WTC11 (cell line): ENCODE measurements at regions not wholly inside any gene's neighbourhood (a gene's known extent, or its start where the extent isn't known, plus 50 kb on each side); places are given as distances from the start of the nearest gene placed in this dataset.

Experiments
- ATAC-seq: fragments of 200-7000 bp; cut with Tn5 transposase; 2 replicates; pipeline ENCODE4 v1.10.0; 2021; ENCODE audit warnings: mild to moderate bottlenecking, moderate library complexity
- CTCF ChIA-PET: fragments of 300-600 bp; sonication (Branson Sonifier 250); formaldehyde crosslinking; loops from one replicate; lab custom pipeline; 2021; ENCODE audit warnings: antibody characterized with exemption; lab: Charles Lee
- POLR2A ChIA-PET: fragments of 350-600 bp; sonication (Branson Sonifier 250); formaldehyde crosslinking; loops from one replicate; lab custom pipeline; 2021; ENCODE audit warnings: antibody characterized with exemption; lab: Charles Lee
- DNase-seq: peaks from one replicate; pipeline ENCODE4 v3.0.0; 2021; ENCODE audit warnings: low spot score
- H3K27ac Mint-ChIP-seq: 2 replicates; pipeline ENCODE4 v1.8.0; 2021; ENCODE audit warnings: mixed read lengths
- H3K27me3 Mint-ChIP-seq: 2 replicates; pipeline ENCODE4 v1.8.0; 2021; ENCODE audit warnings: low read depth, mild to moderate bottlenecking, moderate library complexity, mixed read lengths
- H3K36me3 Mint-ChIP-seq: 2 replicates; pipeline ENCODE4 v1.8.0; 2021; ENCODE audit warnings: mixed read lengths
- H3K4me1 Mint-ChIP-seq: 2 replicates; pipeline ENCODE4 v1.8.0; 2022; ENCODE audit warnings: mixed read lengths
- H3K4me3 Mint-ChIP-seq: 2 replicates; pipeline ENCODE4 v1.8.0; 2021; ENCODE audit warnings: mild to moderate bottlenecking, moderate library complexity, mixed read lengths
- H3K9me3 Mint-ChIP-seq: 2 replicates; pipeline ENCODE4 v1.8.0; 2021; ENCODE audit warnings: mixed read lengths
- ATF1 ChIP-seq: sonication (generic); formaldehyde crosslinking; IDR thresholded peaks from 2 replicates; pipeline ENCODE4 v1.8.1; 2023; ENCODE audit warnings: mild to moderate bottlenecking, moderate library complexity, missing genetic modification reagents
- CDX4 ChIP-seq: fragments of 250-450 bp; sonication (Bioruptor Pico); IDR thresholded peaks from 2 replicates; pipeline ENCODE4 v1.9.0; 2021; ENCODE audit warnings: moderate library complexity, mild to moderate bottlenecking, inconsistent platforms, borderline replicate concordance
- CREM ChIP-seq: sonication (generic); formaldehyde crosslinking; IDR thresholded peaks from 2 replicates; pipeline ENCODE4 v1.8.1; 2022; ENCODE audit warnings: mild to moderate bottlenecking, missing genetic modification reagents, moderate library complexity
- ERG ChIP-seq: fragments of 250-450 bp; sonication (Bioruptor Pico); IDR thresholded peaks from 2 replicates; pipeline ENCODE4 v1.8.0; 2021; ENCODE audit warnings: mild to moderate bottlenecking
- GTF2I ChIP-seq: fragments of 250-450 bp; sonication (Bioruptor Pico); conservative IDR thresholded peaks from 2 replicates; pipeline ENCODE4 v1.4.0; 2021; ENCODE audit warnings: mild to moderate bottlenecking
- JUN ChIP-seq: sonication (generic); formaldehyde crosslinking; IDR thresholded peaks from 2 replicates; pipeline ENCODE4 v1.8.0; 2023; ENCODE audit warnings: mild to moderate bottlenecking, missing genetic modification reagents
- KAT7 ChIP-seq: sonication (generic); formaldehyde crosslinking; IDR thresholded peaks from 2 replicates; pipeline ENCODE4 v1.8.1; 2023; ENCODE audit warnings: missing genetic modification reagents, mild to moderate bottlenecking, borderline replicate concordance
- MAX ChIP-seq: sonication (generic); formaldehyde crosslinking; IDR thresholded peaks from 2 replicates; pipeline ENCODE4 v1.8.0; 2022; ENCODE audit warnings: mild to moderate bottlenecking, missing genetic modification reagents
- MYBL2 ChIP-seq: sonication (generic); formaldehyde crosslinking; IDR thresholded peaks from 2 replicates; pipeline ENCODE4 v1.8.1; 2023; ENCODE audit warnings: mild to moderate bottlenecking, moderate library complexity, missing genetic modification reagents
- PRDM15 ChIP-seq: sonication (generic); formaldehyde crosslinking; IDR thresholded peaks from 2 replicates; pipeline ENCODE4 v1.8.0; 2022; ENCODE audit warnings: missing genetic modification reagents
- SMAD4 ChIP-seq: sonication (generic); formaldehyde crosslinking; IDR thresholded peaks from 2 replicates; pipeline ENCODE4 v1.8.0; 2022; ENCODE audit warnings: mild to moderate bottlenecking, missing genetic modification reagents
- SP1 ChIP-seq: sonication (generic); formaldehyde crosslinking; conservative IDR thresholded peaks from 2 replicates; pipeline ENCODE4 v1.8.1; 2022; ENCODE audit warnings: missing genetic modification reagents
- TEAD1 ChIP-seq: sonication (generic); formaldehyde crosslinking; IDR thresholded peaks from 2 replicates; pipeline ENCODE4 v1.8.0; 2022; ENCODE audit warnings: mild to moderate bottlenecking, missing genetic modification reagents
- TP53 ChIP-seq: sonication (generic); formaldehyde crosslinking; IDR thresholded peaks from 2 replicates; pipeline ENCODE4 v1.8.1; 2023; ENCODE audit warnings: mild to moderate bottlenecking, missing genetic modification reagents
- ZNF121 ChIP-seq: sonication (generic); formaldehyde crosslinking; IDR thresholded peaks from 2 replicates; pipeline ENCODE4 v1.8.0; 2023; ENCODE audit warnings: missing genetic modification reagents
- ZNF263 ChIP-seq: sonication (generic); formaldehyde crosslinking; IDR thresholded peaks from 2 replicates; pipeline ENCODE4 v1.8.1; 2022; ENCODE audit warnings: low read depth, mild to moderate bottlenecking, moderate library complexity, missing genetic modification reagents
- ZNF396 ChIP-seq: fragments of 250-450 bp; sonication (Bioruptor Pico); IDR thresholded peaks from 2 replicates; pipeline ENCODE4 v1.8.0; 2021; ENCODE audit warnings: mild to moderate bottlenecking, moderate library complexity, borderline replicate concordance
- ZNF532 ChIP-seq: fragments of 250-450 bp; sonication (Bioruptor Pico); IDR thresholded peaks from 2 replicates; pipeline ENCODE4 v1.9.0; 2021; ENCODE audit warnings: mild to moderate bottlenecking, borderline replicate concordance

GRCh38 chr12:124096869-124097434 is 123.9 kb downstream of the ZNF664 start:
- ATAC-seq (no peak), DNase-seq (no peak)
- peaks cover 12% of the 10 kb centered on the region for H3K36me3 Mint-ChIP-seq
- ChIA-PET POLR2A (no interaction called here), CTCF (no interaction called here)
- TF ChIP-seq ZNF396 (CRISPR knock-in tag) (no peak), GTF2I (CRISPR knock-in tag) (no peak), MAX (CRISPR knock-in tag) (no peak), ZNF121 (CRISPR knock-in tag) (peak; percentile 63), TP53 (no peak)
- H3K4me3 Mint-ChIP-seq, result no peak overlapping the region
- H3K9me3 Mint-ChIP-seq, result peaks cover 18% of the 10 kb centered on the region
- H3K27me3 Mint-ChIP-seq, result peaks cover 18% of the 10 kb centered on the region
- H3K27ac Mint-ChIP-seq, result no peak overlapping the region
- H3K4me1 Mint-ChIP-seq, result peaks cover 10% of the 10 kb centered on the region

GRCh38 chr12:124097701-124098100 is 124.7 kb downstream of the ZNF664 start:
- Mint-ChIP-seq H3K4me3 (no peak overlapping the region), H3K27ac (no peak overlapping the region), H3K4me1 (peaks cover 10% of the 10 kb centered on the region), H3K9me3 (peaks cover 20% of the 10 kb centered on the region), H3K27me3 (peaks cover 18% of the 10 kb centered on the region), H3K36me3 (peaks cover 14% of the 10 kb centered on the region)
- ATAC-seq, result no peak
- ChIA-PET CTCF (interaction anchor here (3.5 kb wide), 1 partner anchor 44 kb away, joined by 9 read pairs; no protein-coding TSS in a partner anchor), POLR2A (interaction anchor here (0.5 kb wide), 1 partner anchor 14 kb away, joined by 3 read pairs; no protein-coding TSS in a partner anchor)
- no peak for DNase-seq
- TF ChIP-seq CREM (CRISPR knock-in tag) (no peak), SP1 (CRISPR knock-in tag) (no peak), MYBL2 (CRISPR knock-in tag) (no peak), ERG (no peak), ZNF121 (CRISPR knock-in tag) (no peak), TEAD1 (no peak), JUN (no peak), KAT7 (CRISPR knock-in tag) (no peak), ATF1 (no peak)

GRCh38 chr12:124098101-124098757 is 125.2 kb downstream of the ZNF664 start:
- CTCF ChIA-PET, result interaction anchor here (3.5 kb wide), 1 partner anchor 45 kb away, joined by 9 read pairs; no protein-coding TSS in a partner anchor
- POLR2A ChIA-PET, result interaction anchor here (0.5 kb wide), 1 partner anchor 14 kb away, joined by 3 read pairs; no protein-coding TSS in a partner anchor
- Mint-ChIP-seq H3K4me1 (peaks cover 10% of the 10 kb centered on the region), H3K27me3 (peaks cover 18% of the 10 kb centered on the region), H3K9me3 (peaks cover 26% of the 10 kb centered on the region), H3K4me3 (no peak overlapping the region), H3K27ac (no peak overlapping the region), H3K36me3 (peaks cover 19% of the 10 kb centered on the region)
- DNase-seq, result no peak
- no peak for ATAC-seq
- TF ChIP-seq ATF1 (no peak), PRDM15 (peak; percentile 77), ZNF263 (CRISPR knock-in tag) (no peak), SMAD4 (CRISPR knock-in tag) (no peak), CDX4 (CRISPR knock-in tag) (no peak), ZNF532 (CRISPR knock-in tag) (no peak), CREM (CRISPR knock-in tag) (no peak)
